Keratinocyte (primary cell): ENCODE measurements at regions not wholly inside any gene's neighbourhood (a gene's known extent, or its start where the extent isn't known, plus 50 kb on each side); places are given as distances from the start of the nearest gene placed in this dataset.

Experiments used
- DNase-seq: peaks from one replicate; pipeline ENCODE4 v3.0.0-alpha.2; 2011; ENCODE audit warnings: low read depth, missing footprints, low spot score
- FAIRE-seq: peaks from 2 replicates; lab custom pipeline; 2011; peaks lifted over from hg19 to GRCh38; lab: Jason Lieb, UNC
- H2AFZ ChIP-seq: 2 replicates; pipeline ENCODE4 v1.6.0; 2012; ENCODE audit warnings: low read length, control low read depth, inconsistent platforms; ENCODE audit not compliant: control insufficient read depth
- H3K27ac ChIP-seq: 2 replicates; pipeline ENCODE4 v1.5.1; 2011; ENCODE audit warnings: low read length; ENCODE audit not compliant: control insufficient read depth, insufficient read depth
- H3K27me3 ChIP-seq: 3 replicates; pipeline ENCODE4 v1.6.0; 2011; ENCODE audit warnings: low read length; ENCODE audit not compliant: control insufficient read depth, insufficient read depth; ENCODE audit errors: extremely low read depth
- H3K36me3 ChIP-seq, 2 experiments: 2 replicates in 1 of 2; 3 replicates in 1 of 2; pipeline ENCODE4 v1.5.1; 2011; ENCODE audit warnings: low read length in 2 of 2, mild to moderate bottlenecking in 1 of 2; ENCODE audit not compliant: control insufficient read depth in 2 of 2, insufficient read depth in 2 of 2; ENCODE audit errors: extremely low read depth in 1 of 2
- H3K4me1 ChIP-seq: 3 replicates; pipeline ENCODE4 v1.5.1; 2011; ENCODE audit warnings: low read length; ENCODE audit not compliant: control insufficient read depth, insufficient read depth; ENCODE audit errors: extremely low read depth
- H3K4me2 ChIP-seq: 3 replicates; pipeline ENCODE4 v1.6.0; 2011; ENCODE audit warnings: low read depth, low read length; ENCODE audit not compliant: control insufficient read depth, insufficient read depth; ENCODE audit errors: extremely low read depth
- H3K4me3 ChIP-seq, 3 experiments: fragments of 200-600 bp in 1 of 3; sonication (generic) in 1 of 3; 2 replicates in 2 of 3; 3 replicates in 1 of 3; pipeline ENCODE4 v1.5.1; 2011 to 2016; ENCODE audit warnings: low read length in 3 of 3, mild to moderate bottlenecking in 3 of 3, control low read depth in 2 of 3, inconsistent platforms in 1 of 3, low read depth in 1 of 3, mixed read lengths in 1 of 3, mixed run types in 1 of 3, moderate library complexity in 1 of 3; ENCODE audit not compliant: control insufficient read depth in 2 of 3, insufficient read depth in 2 of 3; ENCODE audit errors: extremely low read depth in 1 of 3
- H3K79me2 ChIP-seq: 2 replicates; pipeline ENCODE4 v1.6.0; 2012; ENCODE audit warnings: low read length; ENCODE audit not compliant: control insufficient read depth, insufficient read depth
- H3K9ac ChIP-seq: 3 replicates; pipeline ENCODE4 v1.6.0; 2011; ENCODE audit warnings: low read length; ENCODE audit not compliant: control insufficient read depth, insufficient read depth; ENCODE audit errors: extremely low read depth
- H3K9me1 ChIP-seq: 3 replicates; pipeline ENCODE4 v1.6.0; 2011; ENCODE audit warnings: low read length; ENCODE audit not compliant: control insufficient read depth, insufficient read depth; ENCODE audit errors: extremely low read depth
- H3K9me3 ChIP-seq: 2 replicates; pipeline ENCODE4 v1.5.1; 2012; ENCODE audit warnings: low read depth, low read length; ENCODE audit not compliant: control insufficient read depth
- H4K20me1 ChIP-seq: 3 replicates; pipeline ENCODE4 v1.6.0; 2011; ENCODE audit warnings: low read length; ENCODE audit not compliant: control insufficient read depth, insufficient read depth; ENCODE audit errors: extremely low read depth
- EZH2 ChIP-seq: IDR thresholded peaks from one replicate; pipeline ENCODE4 v1.6.1; 2012; ENCODE audit warnings: inconsistent platforms, mild to moderate bottlenecking, low read length, moderate library complexity
- dilution Hi-C: fragments of 300-500 bp; cut with MboI; formaldehyde crosslinking; loops from one replicate; pipeline ENCODE4 v1.7.0; 2020; ENCODE audit warnings: low sequenced_read_pairs; ENCODE audit not compliant: extremely low pct_ligation_motif_present
- TF ChIP-seq, protein P1 (sequence below), 3 experiments: IDR thresholded peaks in 1 of 3; conservative IDR thresholded peaks in 1 of 3; optimal IDR thresholded peaks in 1 of 3; 2 replicates in 2 of 3; 3 replicates in 1 of 3; pipeline versions ENCODE3 to v1.5.1; 2011; ENCODE audit warnings: low read length in 3 of 3, mild to moderate bottlenecking in 3 of 3, moderate library complexity in 2 of 3, control low read depth in 1 of 3, inconsistent platforms in 1 of 3; ENCODE audit not compliant: insufficient read depth in 2 of 3; ENCODE audit errors: extremely low read depth in 1 of 3

DNA sequence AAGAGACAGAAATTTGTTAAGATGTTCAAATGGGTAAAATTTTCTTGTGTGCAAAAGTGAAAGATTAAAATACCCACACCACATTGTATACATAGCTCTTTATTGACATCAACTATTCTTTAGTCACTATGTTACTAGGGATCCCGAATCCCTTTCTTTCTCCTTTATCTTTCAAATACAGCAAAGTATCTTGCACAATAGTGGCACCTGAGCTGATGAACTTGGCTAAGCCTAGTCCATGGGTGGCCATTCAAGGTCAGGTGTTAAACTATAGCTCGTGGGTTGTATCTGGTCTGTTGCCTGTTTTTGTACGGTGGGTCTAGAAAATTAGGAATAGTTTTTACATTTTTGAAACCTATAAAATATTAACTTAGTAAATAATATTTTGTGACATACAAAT is 210.9 kb downstream of the SLITRK6 start:
- no peak overlapping the region for H2AFZ ChIP-seq
- no peak overlapping the region for H3K4me2 ChIP-seq
- FAIRE-seq, result no peak
- no peak for DNase-seq
- H3K4me1 ChIP-seq, result peaks cover 26% of the 10 kb centered on the region
- H3K4me3 ChIP-seq, result no peak overlapping the region
- no peaks in the 10 kb centered on the region for H3K9me1 ChIP-seq
- H4K20me1 ChIP-seq, result no peaks in the 10 kb centered on the region
- no peaks in the 10 kb centered on the region for H3K27me3 ChIP-seq
- no peak overlapping the region for H3K9ac ChIP-seq
- no peaks in the 10 kb centered on the region for H3K79me2 ChIP-seq
- dilution Hi-C loops, result no loop called here
- H3K27ac ChIP-seq, result no peak overlapping the region
- H3K36me3 ChIP-seq, result no peaks in the 10 kb centered on the region
- H3K9me3 ChIP-seq, result peaks cover 8% of the 10 kb centered on the region
- no peak for TF ChIP-seq EZH2
- TF ChIP-seq, protein P1, sequence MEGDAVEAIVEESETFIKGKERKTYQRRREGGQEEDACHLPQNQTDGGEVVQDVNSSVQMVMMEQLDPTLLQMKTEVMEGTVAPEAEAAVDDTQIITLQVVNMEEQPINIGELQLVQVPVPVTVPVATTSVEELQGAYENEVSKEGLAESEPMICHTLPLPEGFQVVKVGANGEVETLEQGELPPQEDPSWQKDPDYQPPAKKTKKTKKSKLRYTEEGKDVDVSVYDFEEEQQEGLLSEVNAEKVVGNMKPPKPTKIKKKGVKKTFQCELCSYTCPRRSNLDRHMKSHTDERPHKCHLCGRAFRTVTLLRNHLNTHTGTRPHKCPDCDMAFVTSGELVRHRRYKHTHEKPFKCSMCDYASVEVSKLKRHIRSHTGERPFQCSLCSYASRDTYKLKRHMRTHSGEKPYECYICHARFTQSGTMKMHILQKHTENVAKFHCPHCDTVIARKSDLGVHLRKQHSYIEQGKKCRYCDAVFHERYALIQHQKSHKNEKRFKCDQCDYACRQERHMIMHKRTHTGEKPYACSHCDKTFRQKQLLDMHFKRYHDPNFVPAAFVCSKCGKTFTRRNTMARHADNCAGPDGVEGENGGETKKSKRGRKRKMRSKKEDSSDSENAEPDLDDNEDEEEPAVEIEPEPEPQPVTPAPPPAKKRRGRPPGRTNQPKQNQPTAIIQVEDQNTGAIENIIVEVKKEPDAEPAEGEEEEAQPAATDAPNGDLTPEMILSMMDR (optimal IDR thresholded peaks at IDR 0.05 in 1 of 3, IDR thresholded peaks at IDR 0.05 in 1 of 3, conservative IDR thresholded peaks at IDR 0.05 in 1 of 3; ENCODE audit: extremely low read depth in 1 of 3, insufficient read depth in 2 of 3, low read length in 3 of 3), result no peak

DNA sequence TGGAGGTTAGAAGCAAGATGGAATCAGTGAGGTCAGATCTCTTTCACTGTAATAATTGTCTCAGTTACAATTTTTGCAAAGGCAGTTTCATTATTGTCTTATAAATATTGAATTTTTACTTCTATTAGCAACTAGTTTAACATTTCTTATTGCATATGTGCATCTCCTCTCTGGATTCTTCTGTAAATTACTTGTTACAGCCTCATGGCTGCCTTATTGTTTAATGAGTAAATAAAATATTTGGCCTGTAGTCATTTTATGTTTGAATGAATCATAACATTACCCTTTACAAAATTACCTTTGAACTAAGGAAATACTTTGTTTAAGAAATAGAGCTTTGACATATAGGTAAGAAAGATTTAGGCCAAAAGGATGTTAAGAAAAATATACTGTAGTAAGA is 212.4 kb downstream of the SLITRK6 start:
- Histone ChIP-seq H3K36me3 (no peaks in the 10 kb centered on the region), H2AFZ (peak overlapping the region; percentile 30), H3K9me1 (no peaks in the 10 kb centered on the region), H3K27ac (peak overlapping the region; percentile 63), H3K4me1 (peaks cover 30% of the 10 kb centered on the region), H3K79me2 (no peaks in the 10 kb centered on the region), H3K9ac (no peak overlapping the region), H3K4me3 (no peak overlapping the region), H3K4me2 (no peak overlapping the region), H4K20me1 (no peaks in the 10 kb centered on the region), H3K9me3 (peaks cover 8% of the 10 kb centered on the region), H3K27me3 (no peaks in the 10 kb centered on the region)
- no peak for DNase-seq
- dilution Hi-C loops, result no loop called here
- no peak for FAIRE-seq
- TF ChIP-seq EZH2, result no peak
- TF ChIP-seq, protein P1 (optimal IDR thresholded peaks at IDR 0.05 in 1 of 3, IDR thresholded peaks at IDR 0.05 in 1 of 3, conservative IDR thresholded peaks at IDR 0.05 in 1 of 3; ENCODE audit: extremely low read depth in 1 of 3, insufficient read depth in 2 of 3, low read length in 3 of 3), result no peak
